IMR-90 (cell line): ENCODE measurements at regions not wholly inside any gene's neighbourhood (a gene's known extent, or its start where the extent isn't known, plus 50 kb on each side); places are given as distances from the start of the nearest gene placed in this dataset.
A peak's percentile ranks its signal among the peaks of the same experiment; 100 is the strongest.

ENCODE experiments used
- ATAC-seq: fragments of 200-7000 bp; cut with Tn5 transposase; 2 replicates; pipeline ENCODE4 v1.9.1; 2020; ENCODE audit warnings: low read depth, mild to moderate bottlenecking, moderate library complexity
- BruUV-seq: library from RNA; stranded (reverse); fragments of 400-500 nt; replicated peaks from 2 replicates; lab custom pipeline; 2021; lab: Mats Ljungman, UMichigan
- CTCF ChIA-PET: fragments of 300-600 bp; formaldehyde crosslinking; extraction: SDS; loops from one replicate; lab custom pipeline; 2021; ENCODE audit warnings: antibody characterized with exemption; lab: Yijun Ruan, JAX
- POLR2A ChIA-PET: fragments of 300-600 bp; sonication (Branson Sonifier 250); formaldehyde crosslinking; loops from one replicate; lab custom pipeline; 2022; ENCODE audit warnings: antibody characterized with exemption; ENCODE audit not compliant: unreplicated experiment; lab: Charles Lee
- DNase-seq: peaks from one replicate; pipeline ENCODE4 v3.0.0; 2013
- H2AFZ ChIP-seq: replicated peaks from 2 replicates; pipeline ENCODE3; 2013; ENCODE audit warnings: low read length, mild to moderate bottlenecking; ENCODE audit not compliant: poor library complexity
- H2AK5ac ChIP-seq: 2 replicates; pipeline ENCODE4 v1.6.1; 2013; ENCODE audit warnings: low read depth, low read length, inconsistent platforms
- H2AK9ac ChIP-seq: replicated peaks from 2 replicates; pipeline ENCODE3; 2013; ENCODE audit warnings: mild to moderate bottlenecking, low read depth, low read length, moderate library complexity; ENCODE audit not compliant: poor library complexity
- H2BK120ac ChIP-seq: 2 replicates; pipeline ENCODE4 v1.6.1; 2013; ENCODE audit warnings: low read depth, low read length, inconsistent platforms
- H2BK15ac ChIP-seq: 3 replicates; pipeline ENCODE4 v1.6.1; 2013; ENCODE audit warnings: low read depth, low read length, inconsistent platforms
- H2BK20ac ChIP-seq: 2 replicates; pipeline ENCODE4 v1.6.1; 2013; ENCODE audit warnings: low read depth, mild to moderate bottlenecking, inconsistent platforms, low read length, moderate library complexity
- H2BK5ac ChIP-seq: 2 replicates; pipeline ENCODE4 v1.6.1; 2013; ENCODE audit warnings: mild to moderate bottlenecking, low read depth, low read length, inconsistent platforms; ENCODE audit not compliant: poor library complexity, severe bottlenecking
- H3K14ac ChIP-seq: replicated peaks from 2 replicates; pipeline ENCODE4 v1.6.1; 2013; ENCODE audit warnings: low read depth, low read length, inconsistent platforms
- H3K18ac ChIP-seq: 2 replicates; pipeline ENCODE4 v1.6.1; 2013; ENCODE audit warnings: low read depth, low read length, control low read depth
- H3K23ac ChIP-seq: 2 replicates; pipeline ENCODE4 v1.6.1; 2013; ENCODE audit warnings: low read depth, low read length, inconsistent platforms
- H3K27ac ChIP-seq: 2 replicates; pipeline ENCODE4 v1.5.1; 2013; ENCODE audit warnings: mild to moderate bottlenecking, control low read depth, low read length; ENCODE audit not compliant: insufficient read depth
- H3K27me3 ChIP-seq: 2 replicates; pipeline ENCODE4 v1.6.1; 2013; ENCODE audit warnings: low read length; ENCODE audit not compliant: control insufficient read depth, insufficient read depth
- H3K36me3 ChIP-seq: 2 replicates; pipeline ENCODE4 v1.6.1; 2013; ENCODE audit warnings: low read length, mixed read lengths; ENCODE audit not compliant: control insufficient read depth, insufficient read depth
- H3K4ac ChIP-seq: 2 replicates; pipeline ENCODE4 v1.6.1; 2013; ENCODE audit warnings: low read depth, low read length, inconsistent platforms
- H3K4me1 ChIP-seq: 2 replicates; pipeline ENCODE4 v1.6.1; 2013; ENCODE audit warnings: low read length, mixed read lengths; ENCODE audit not compliant: control insufficient read depth, insufficient read depth
- H3K4me2 ChIP-seq: 2 replicates; pipeline ENCODE4 v1.6.1; 2013; ENCODE audit warnings: low read depth, mild to moderate bottlenecking, control low read depth, low read length, moderate library complexity
- H3K4me3 ChIP-seq: 2 replicates; pipeline ENCODE4 v1.5.1; 2013; ENCODE audit warnings: low read depth, mild to moderate bottlenecking, control low read depth, low read length, moderate library complexity; ENCODE audit not compliant: insufficient read depth
- H3K56ac ChIP-seq: 2 replicates; pipeline ENCODE4 v1.6.1; 2013; ENCODE audit warnings: low read length, inconsistent platforms; ENCODE audit not compliant: insufficient read depth; ENCODE audit errors: extremely low read depth
- H3K79me1 ChIP-seq, 2 experiments: 2 replicates each; pipeline ENCODE4 v1.6.1; 2013; ENCODE audit warnings: low read length in 2 of 2, inconsistent platforms in 1 of 2, low read depth in 1 of 2
- H3K9ac ChIP-seq: 2 replicates; pipeline ENCODE4 v1.6.1; 2013; ENCODE audit warnings: low read depth, low read length, control low read depth
- H3K9me1 ChIP-seq: 2 replicates; pipeline ENCODE4 v1.6.1; 2013; ENCODE audit warnings: low read length, inconsistent platforms; ENCODE audit not compliant: insufficient read depth
- H3K9me3 ChIP-seq: 2 replicates; pipeline ENCODE4 v1.6.1; 2013; ENCODE audit warnings: low read length; ENCODE audit not compliant: control insufficient read depth, insufficient read depth
- H4K20me1 ChIP-seq: 2 replicates; pipeline ENCODE4 v1.6.1; 2013; ENCODE audit warnings: low read length, inconsistent platforms; ENCODE audit not compliant: insufficient read depth
- H4K5ac ChIP-seq: 2 replicates; pipeline ENCODE4 v1.6.1; 2013; ENCODE audit warnings: mild to moderate bottlenecking, low read depth, low read length, control low read depth
- H4K8ac ChIP-seq, 2 experiments: 2 replicates each; pipeline ENCODE4 v1.6.1; 2013; ENCODE audit warnings: low read depth in 2 of 2, low read length in 2 of 2, control low read depth in 1 of 2, inconsistent platforms in 1 of 2
- H4K91ac ChIP-seq: 2 replicates; pipeline ENCODE4 v1.6.1; 2013; ENCODE audit warnings: low read depth, low read length, inconsistent platforms; ENCODE audit not compliant: insufficient read depth
- CHD1 ChIP-seq: IDR thresholded peaks from 2 replicates; pipeline ENCODE4 v1.6.1; 2012; ENCODE audit warnings: low read depth, low read length, improper control_type of control experiment
- CTCF ChIP-seq: conservative IDR thresholded peaks from 2 replicates; pipeline ENCODE4 v1.5.1; 2012; ENCODE audit warnings: mild to moderate bottlenecking, low read depth, low read length, improper control_type of control experiment
- RAD21 ChIP-seq: IDR thresholded peaks from 2 replicates; pipeline ENCODE4 v1.6.1; 2012; ENCODE audit warnings: low read length, improper control_type of control experiment
- SMC3 ChIP-seq: fragments of 150-350 bp; IDR thresholded peaks from 2 replicates; pipeline ENCODE4 v1.6.1; 2016; ENCODE audit warnings: low read depth, mild to moderate bottlenecking, antibody characterized with exemption, low read length, moderate library complexity
- WGBS, 2 experiments: methylation state at CpG; one replicate each; pipeline versions ENCODE4 v1.1.5 to v1.1.7; 2013; ENCODE audit warnings: missing lambda C conversion rate in 2 of 2; ENCODE audit not compliant: insufficient read length in 1 of 2; ENCODE audit errors: extremely low coverage in 2 of 2; 5-methylcytosine and 5-hydroxymethylcytosine counted together
- dilution Hi-C: fragments of 300-500 bp; cut with HindIII; formaldehyde crosslinking; loops from one replicate; pipeline ENCODE4 v1.14.3; 2018; ENCODE audit warnings: low sequenced_read_pairs; ENCODE audit not compliant: unreplicated experiment
- in situ Hi-C: fragments of 300-500 bp; cut with MboI; formaldehyde crosslinking; loops from 3 replicates; pipeline ENCODE4 v1.14.3; 2019; ENCODE audit warnings: low sequenced_read_pairs, inconsistent platforms, mixed read lengths
- intact Hi-C: fragments of 100-400 bp; cut with micrococcal nuclease; formaldehyde crosslinking; loops from 2 replicates; pipeline ENCODE4 v1.10.0; 2022

GRCh38 chr7:55641273-55641691, 69.0 kb upstream of the VOPP1 start:
- Histone ChIP-seq H3K23ac (no peak overlapping the region), H2BK15ac (no peak overlapping the region), H3K4me3 (no peak overlapping the region), H3K36me3 (no peaks in the 10 kb centered on the region), H4K91ac (no peak overlapping the region), H3K56ac (no peak overlapping the region), H2BK20ac (no peak overlapping the region), H3K9me3 (no peaks in the 10 kb centered on the region; the same call in 1 of the 2 replicates), H2AK9ac (no peak overlapping the region), H2BK5ac (no peak overlapping the region), H2AK5ac (no peak overlapping the region), H2AFZ (no peak overlapping the region), H3K14ac (no peak overlapping the region), H2BK120ac (no peak overlapping the region), H4K20me1 (no peaks in the 10 kb centered on the region), H3K79me1 (no peaks in the 10 kb centered on the region), H3K4ac (no peak overlapping the region), H3K4me1 (no peaks in the 10 kb centered on the region), H3K27ac (no peak overlapping the region), H4K8ac (no peak overlapping the region), H3K9me1 (no peaks in the 10 kb centered on the region), H4K5ac (no peak overlapping the region), H3K18ac (no peak overlapping the region), H3K4me2 (no peak overlapping the region), H3K9ac (no peak overlapping the region), H3K27me3 (peaks cover 2% of the 10 kb centered on the region; the same call in 1 of the 2 replicates)
- POLR2A ChIA-PET, result no interaction called here
- no TSS peak for BruUV-seq
- in situ Hi-C loops (loop anchor here (10.0 kb wide), 2 partner anchors 314 to 434 kb away; partner anchors contain the start of gene MRPS17), intact Hi-C loops (loop anchor here (1.0 kb wide), 3 partner anchors 323 to 452 kb away; partner anchors contain the start of gene NIPSNAP2), dilution Hi-C loops (no loop called here)
- no CpG with 5 or more reads among the region's 1 CpG for WGBS, 2 experiments
- DNase-seq (peak; percentile 76), ATAC-seq (peak; percentile 97)
- TF ChIP-seq SMC3 (peak; percentile 87), RAD21 (peak; percentile 95), CTCF (peak; percentile 88), CHD1 (no peak)
- CTCF ChIA-PET, result interaction anchor here (0.5 to 1.7 kb wide), 4 partner anchors 10 to 346 kb away, joined by 3 to 4 read pairs (median 3); no protein-coding TSS in a partner anchor
